ENCODE measurements at regions not wholly inside any gene's neighbourhood (a gene's known extent, or its start where the extent isn't known, plus 50 kb on each side); places are given as distances from the start of the nearest gene placed in this dataset.
"Not testable (repeated sequence)": the region's sequence is repeated elsewhere in the genome, so short reads cannot be mapped to it uniquely, and the experiment has no call there.

- WGBS, 2 donors, result 100% methylated on average over 1 of the region's 1 CpG
- intact Hi-C loops (cut with DNase I; ENCODE audit: low total_unique reads), result no loop called here
- TF ChIP-seq CTCF (IDR thresholded peaks at IDR 0.05), result no peak
- no peak for TF ChIP-seq POLR2A (IDR thresholded peaks at IDR 0.05)
- no peak for DNase-seq (ENCODE audit: low spot score in 2 of 2)
- no peak overlapping the region for H3K4me3 ChIP-seq (ENCODE audit: low read depth, poor library complexity, severe bottlenecking)
These were observed 232.3 kb upstream of the NFIA start for GRCh38 chr1:60850084-60850483.

GRCh38 chr1:60849401-60849800, 233.0 kb upstream of the NFIA start:
- TF ChIP-seq CTCF (IDR thresholded peaks at IDR 0.05), result no peak
- TF ChIP-seq POLR2A (IDR thresholded peaks at IDR 0.05), result no peak
- intact Hi-C loops (cut with DNase I; ENCODE audit: low total_unique reads), result no loop called here
- no peak for DNase-seq (ENCODE audit: low spot score in 2 of 2)

GRCh38 chr1:60848583-60849188, 233.7 kb upstream of the NFIA start:
- intact Hi-C loops (cut with DNase I; ENCODE audit: low total_unique reads), result no loop called here
- no peak overlapping the region for H3K4me3 ChIP-seq (ENCODE audit: low read depth, poor library complexity, severe bottlenecking)
- DNase-seq (ENCODE audit: low spot score in 2 of 2), result no peak
- 21 to 29% methylated on average over 1 of the region's 1 CpG for WGBS, 2 donors
- no peak for TF ChIP-seq POLR2A (IDR thresholded peaks at IDR 0.05)

More at GRCh38 chr1:60849401-60849800, 233.0 kb upstream of the NFIA start:
- H3K4me3 ChIP-seq (ENCODE audit: low read depth, poor library complexity, severe bottlenecking), result no peak overlapping the region

GRCh38 chr1:60847855-60848582, 234.3 kb upstream of the NFIA start:
- no peak for TF ChIP-seq CTCF (IDR thresholded peaks at IDR 0.05)
- no peak for TF ChIP-seq POLR2A (IDR thresholded peaks at IDR 0.05)
- intact Hi-C loops (cut with DNase I; ENCODE audit: low total_unique reads), result no loop called here
- WGBS, 2 donors, result 68 to 71% methylated on average over 4 of the region's 4 CpGs
- no peak overlapping the region for H3K4me3 ChIP-seq (ENCODE audit: low read depth, poor library complexity, severe bottlenecking)
- no peak for DNase-seq (ENCODE audit: low spot score in 2 of 2)

- no peak overlapping the region for H3K4me3 ChIP-seq (ENCODE audit: low read depth, poor library complexity, severe bottlenecking)
- 60 to 71% methylated on average over 3 of the region's 3 CpGs for WGBS, 2 donors
- TF ChIP-seq POLR2A (IDR thresholded peaks at IDR 0.05) (no peak), CTCF (IDR thresholded peaks at IDR 0.05) (no peak)
- no peak for DNase-seq (ENCODE audit: low spot score in 2 of 2)
- intact Hi-C loops (cut with DNase I; ENCODE audit: low total_unique reads), result no loop called here
These were observed 235.0 kb upstream of the NFIA start for GRCh38 chr1:60847391-60847790.

- H3K4me3 ChIP-seq (ENCODE audit: low read depth, poor library complexity, severe bottlenecking); DNase-seq (ENCODE audit: low spot score in 2 of 2); intact Hi-C loops (cut with DNase I; ENCODE audit: low total_unique reads): not testable (repeated sequence)
- 93 to 98% methylated on average over 3 of the region's 3 CpGs for WGBS, 2 donors
These were observed 236.7 kb upstream of the NFIA start for GRCh38 chr1:60845659-60846058.

GRCh38 chr1:60842304-60842703, 240.1 kb upstream of the NFIA start:
- no peak for TF ChIP-seq POLR2A (IDR thresholded peaks at IDR 0.05)
- TF ChIP-seq CTCF (IDR thresholded peaks at IDR 0.05), result no peak
- no peak overlapping the region for H3K4me3 ChIP-seq (ENCODE audit: low read depth, poor library complexity, severe bottlenecking)
- intact Hi-C loops (cut with DNase I; ENCODE audit: low total_unique reads), result no loop called here
- DNase-seq (ENCODE audit: low spot score in 2 of 2), result no peak
- WGBS, 2 donors, result 91 to 92% methylated on average over 2 of the region's 2 CpGs

Measured in lower leg skin (tissue), 4 donors.